Heart right ventricle (tissue), 16 donors: ENCODE measurements at regions not wholly inside any gene's neighbourhood (a gene's known extent, or its start where the extent isn't known, plus 50 kb on each side); places are given as distances from the start of the nearest gene placed in this dataset.

Source experiments
- ATAC-seq, 8 donors: fragments of 200-7000 bp; cut with Tn5 transposase; one replicate each; pipeline ENCODE4 v1.9.1; 2020; ENCODE audit warnings: mild to moderate bottlenecking in 8 of 8, moderate library complexity in 8 of 8, moderate number of reproducible peaks in 1 of 8
- DNase-seq, 2 donors: peaks; one replicate each; pipeline ENCODE4 v3.0.0-alpha.2; 2020
- H3K27ac ChIP-seq, 10 donors: fragments of 200-600 bp; sonication (generic) in 2 of 10; one replicate each; pipeline versions ENCODE4 v1.5.0 to v1.8.0; 2020 to 2022; ENCODE audit warnings: mild to moderate bottlenecking in 3 of 10
- H3K27me3 ChIP-seq, 7 donors: fragments of 200-600 bp; one replicate each; pipeline ENCODE4 v1.8.0; 2021 to 2022; ENCODE audit warnings: mild to moderate bottlenecking in 2 of 7
- H3K36me3 ChIP-seq, 9 donors: fragments of 200-600 bp; sonication (generic) in 1 of 9; one replicate each; pipeline versions ENCODE4 v1.5.0 to v1.8.0; 2020 to 2022; ENCODE audit warnings: mild to moderate bottlenecking in 2 of 9
- H3K4me1 ChIP-seq, 9 donors: fragments of 200-600 bp; sonication (generic) in 1 of 9; one replicate each; pipeline versions ENCODE4 v1.5.0 to v1.8.0; 2020 to 2022; ENCODE audit warnings: mild to moderate bottlenecking in 4 of 9
- H3K4me3 ChIP-seq, 10 donors: fragments of 200-600 bp; sonication (generic) in 2 of 10; one replicate each; pipeline versions ENCODE4 v1.5.0 to v1.8.0; 2020 to 2022; ENCODE audit warnings: mild to moderate bottlenecking in 7 of 10, moderate library complexity in 2 of 10
- H3K9me3 ChIP-seq, 11 donors: fragments of 200-600 bp in 10 of 11; sonication (generic) in 2 of 11; one replicate each; pipeline versions ENCODE4 v1.5.0 to v1.8.0; 2013 to 2022; ENCODE audit warnings: mild to moderate bottlenecking in 2 of 11, control low read depth in 1 of 11, moderate library complexity in 1 of 11
- CTCF ChIP-seq, 9 donors: fragments of 200-600 bp; sonication (generic) in 2 of 9; IDR thresholded peaks; one replicate each; pipeline versions ENCODE4 v1.5.0 to v1.8.0; 2021 to 2022; ENCODE audit warnings: antibody characterized with exemption in 9 of 9, mild to moderate bottlenecking in 5 of 9, moderate library complexity in 1 of 9
- WGBS, 2 donors: extraction: QIAGEN DNeasy Blood & Tissue Kit; methylation state at CpG; one replicate each; pipeline ENCODE4 v1.1.7; 2013; ENCODE audit warnings: inconsistent platforms in 1 of 2; 5-methylcytosine and 5-hydroxymethylcytosine counted together
- intact Hi-C, 10 donors: fragments of 100-400 bp; cut with DNase I; formaldehyde crosslinking; loops; one replicate each; pipeline versions ENCODE4 v1.11.1 to v1.14.2; 2022
- donor health status: Arrhythmogenic right ventricular cardiomyopathy.
- donor health status: ischemic (EF 13 %, LVEDD 7.1; RV severe dilation, severe dysfunction).
- donor health status: healthy with polysubstance abuse.
- donor health status: DM: no; HTN: yes; CAD: no.
- donor health status: DM: no; HTN: no; CAD: no.
- donor health status: ischemic (EF 25% LVEDD 6.9; RV normal size, moderate dysfunction).
- donor health status: ischemic (EF 25% LVEDD 5.7; RV mildly dilated, moderate dysfunction).
- donor health status: healthy.
- donor health status: DM: yes; HTN: yes; CAD: no.
- donor health status: Ischemic cardiomyopathy.
- donor health status: ischemic (EF 35%, LVEDD 5.7; RV mildly dilated, moderate dysfunction).
- donor health status: nonischemic (EF 11% LVEDD 7.7; RV severe dilation, severe dysfunction).
- donor health status: DM: yes; HTN: yes; CAD: no.
- donor health status: PGD.
- donor health status: ischemic (EF 29% LVEDD 5.4; RV normal size, mild dysfunction).
- donor health status: nonischemic (EF 23%, LVEDD 6.1; RV moderate dilation, normal function).

GRCh38 chr16:60586493-60586892 is 1449.7 kb downstream of the CDH8 start:
- WGBS, 2 donors: 77 to 78% methylated on average over 2 of the region's 2 CpGs
- ATAC-seq: no peak
- TF ChIP-seq CTCF (IDR thresholded peaks at IDR 0.05): no peak

GRCh38 chr16:60582528-60582927 is 1453.7 kb downstream of the CDH8 start:
- Histone ChIP-seq H3K9me3 (peaks cover 0 to 15% (median 0%) of the 10 kb centered on the region in 11 donors), H3K4me3 (no peak overlapping the region)
- WGBS, 2 donors: 61 to 74% methylated on average over 4 of the region's 4 CpGs

More at GRCh38 chr16:60586493-60586892, 1449.7 kb downstream of the CDH8 start:
- Histone ChIP-seq H3K9me3 (peaks cover 0 to 14% (median 0%) of the 10 kb centered on the region in 11 donors), H3K4me3 (no peak overlapping the region), H3K27ac (no peak overlapping the region), H3K4me1 (no peaks in the 10 kb centered on the region), H3K27me3 (no peaks in the 10 kb centered on the region), H3K36me3 (no peaks in the 10 kb centered on the region)
- DNase-seq: no peak
- intact Hi-C loops: no loop called here

GRCh38 chr16:60566901-60567300 is 1469.3 kb downstream of the CDH8 start:
- Histone ChIP-seq H3K27me3 (no peaks in the 10 kb centered on the region), H3K27ac (no peak overlapping the region), H3K4me3 (no peak overlapping the region), H3K9me3 (peaks cover 0 to 18% (median 0%) of the 10 kb centered on the region in 11 donors), H3K36me3 (no peaks in the 10 kb centered on the region), H3K4me1 (no peaks in the 10 kb centered on the region)
- ATAC-seq: no peak
- DNase-seq: no peak
- no peak for TF ChIP-seq CTCF (IDR thresholded peaks at IDR 0.05)
- intact Hi-C loops: no loop called here

More at GRCh38 chr16:60582528-60582927, 1453.7 kb downstream of the CDH8 start:
- no peak for TF ChIP-seq CTCF (IDR thresholded peaks at IDR 0.05)
- H3K27ac ChIP-seq: no peak overlapping the region
- H3K4me1 ChIP-seq: no peaks in the 10 kb centered on the region
- H3K36me3 ChIP-seq: no peaks in the 10 kb centered on the region
- no peak for DNase-seq
- H3K27me3 ChIP-seq: no peaks in the 10 kb centered on the region
- ATAC-seq: no peak
- intact Hi-C loops: no loop called here

- Histone ChIP-seq H3K9me3 (peaks cover 0 to 18% (median 0%) of the 10 kb centered on the region in 11 donors), H3K27ac (no peak overlapping the region), H3K4me1 (no peaks in the 10 kb centered on the region), H3K4me3 (no peak overlapping the region), H3K36me3 (no peaks in the 10 kb centered on the region), H3K27me3 (no peaks in the 10 kb centered on the region)
- 78 to 84% methylated on average over 2 of the region's 2 CpGs for WGBS, 2 donors
- no peak for ATAC-seq
- intact Hi-C loops: no loop called here
- DNase-seq: no peak
- TF ChIP-seq CTCF (IDR thresholded peaks at IDR 0.05): no peak
These were observed 1471.7 kb downstream of the CDH8 start for GRCh38 chr16:60564588-60564987.
